ENCODE measurements at regions not wholly inside any gene's neighbourhood (a gene's known extent, or its start where the extent isn't known, plus 50 kb on each side); places are given as distances from the start of the nearest gene placed in this dataset.

DNA sequence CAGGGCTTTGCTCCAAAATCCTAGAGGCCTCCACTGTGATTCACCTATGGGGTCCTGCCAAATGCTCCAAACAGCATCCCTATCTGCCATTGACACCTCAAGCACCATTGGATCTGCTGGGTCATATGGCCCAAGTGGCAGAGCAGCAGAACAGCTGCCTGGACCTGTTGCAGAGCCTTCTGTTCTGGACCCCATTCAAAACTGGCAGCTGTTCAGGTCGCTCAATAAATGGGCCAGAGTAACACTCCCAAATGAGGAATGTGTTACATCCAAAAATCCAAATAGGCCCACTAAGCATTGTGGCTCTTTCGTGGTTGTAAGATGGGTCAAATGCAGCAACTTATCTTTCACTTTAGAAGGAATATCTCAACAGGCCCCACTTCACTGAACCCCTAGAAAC, 783.6 kb downstream of the DCDC2C start:
- no peak for DNase-seq (ENCODE audit: low read depth in 3 of 3)

DNA sequence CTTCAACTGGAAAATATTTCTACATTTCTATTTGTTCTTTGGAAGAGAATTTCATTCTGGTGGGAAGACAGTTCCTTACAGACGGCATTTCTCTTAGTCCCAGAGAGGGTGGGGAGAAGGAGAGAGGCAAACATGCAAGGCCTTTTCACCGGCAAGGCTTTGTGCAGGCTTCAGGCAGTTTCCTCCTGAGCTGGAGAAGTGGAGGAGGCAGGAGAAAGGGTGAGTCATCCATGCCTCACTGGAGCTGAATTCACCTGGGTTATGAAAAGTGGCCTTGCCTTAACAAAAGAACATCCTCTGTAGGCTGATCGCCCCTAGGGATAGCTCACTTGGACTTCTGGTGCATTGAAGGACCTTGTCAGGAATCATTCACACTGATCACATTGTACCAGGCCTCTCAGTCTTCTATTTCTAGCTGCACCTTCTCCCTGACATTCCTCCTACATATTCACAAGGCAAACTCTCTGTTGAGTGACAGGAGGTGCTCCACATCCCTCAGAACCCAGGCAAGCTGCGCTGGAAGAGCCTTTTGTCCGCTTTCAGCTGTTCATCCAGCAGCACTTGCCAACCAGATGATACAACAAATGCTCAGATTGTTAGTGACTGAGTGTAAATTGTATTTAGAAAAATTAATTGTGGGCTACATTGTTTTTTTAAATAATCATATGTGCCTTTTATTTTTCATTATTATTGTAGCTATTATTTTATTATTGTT, 796.1 kb downstream of the DCDC2C start:
- no peak for DNase-seq (ENCODE audit: low read depth in 3 of 3)

DNA sequence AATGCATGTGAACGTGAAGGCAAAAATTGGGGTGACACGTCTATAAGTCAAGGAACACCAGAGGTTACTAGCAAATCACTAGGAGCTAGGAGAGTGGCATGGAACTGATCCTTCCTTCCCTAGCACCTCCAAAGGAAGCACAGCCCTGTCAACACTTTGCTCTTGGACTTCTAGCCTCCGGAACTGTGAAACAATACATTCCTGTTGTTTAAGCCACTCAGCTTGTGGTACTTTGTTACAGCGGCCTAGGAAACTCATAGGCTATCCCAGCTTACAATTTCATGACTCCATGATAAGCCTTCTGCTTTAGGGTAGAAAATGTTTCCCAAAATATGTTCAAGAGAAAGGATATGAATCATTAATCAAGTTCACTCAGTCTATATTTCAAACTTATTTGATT, 798.1 kb downstream of the DCDC2C start:
- DNase-seq (ENCODE audit: low read depth in 3 of 3), result no peak

- DNase-seq (ENCODE audit: low read depth in 3 of 3), result no peak
These were observed 799.0 kb downstream of the DCDC2C start for GRCh38 chr2:4502230-4502843.

- no peak for DNase-seq (ENCODE audit: low read depth in 3 of 3)
These were observed 804.3 kb downstream of the DCDC2C start for GRCh38 chr2:4507661-4508060.

GRCh38 chr2:4515871-4516761, 812.7 kb downstream of the DCDC2C start:
- DNase-seq (ENCODE audit: low read depth in 3 of 3), result no peak

DNA sequence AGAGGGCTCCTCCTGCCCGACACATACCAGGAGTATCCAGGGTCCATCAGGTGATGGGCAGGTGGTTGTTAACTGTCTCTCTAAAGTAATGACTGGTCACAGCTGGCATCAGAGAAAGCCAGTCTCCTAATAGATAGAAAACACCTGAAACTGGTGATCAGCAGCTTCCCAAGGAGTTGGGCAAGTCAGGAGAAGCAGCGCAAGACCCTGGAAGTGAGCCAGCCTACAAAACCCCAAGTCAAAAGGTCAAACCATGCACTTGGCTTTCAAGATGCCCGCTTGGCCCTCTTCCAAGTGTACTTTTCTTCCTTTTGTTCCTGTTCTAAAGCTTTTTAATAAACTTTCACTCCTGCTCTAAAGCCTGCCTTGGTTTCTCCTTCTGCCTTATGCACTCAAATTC, 815.2 kb downstream of the DCDC2C start:
- no peak for DNase-seq (ENCODE audit: low read depth in 3 of 3)

DNA sequence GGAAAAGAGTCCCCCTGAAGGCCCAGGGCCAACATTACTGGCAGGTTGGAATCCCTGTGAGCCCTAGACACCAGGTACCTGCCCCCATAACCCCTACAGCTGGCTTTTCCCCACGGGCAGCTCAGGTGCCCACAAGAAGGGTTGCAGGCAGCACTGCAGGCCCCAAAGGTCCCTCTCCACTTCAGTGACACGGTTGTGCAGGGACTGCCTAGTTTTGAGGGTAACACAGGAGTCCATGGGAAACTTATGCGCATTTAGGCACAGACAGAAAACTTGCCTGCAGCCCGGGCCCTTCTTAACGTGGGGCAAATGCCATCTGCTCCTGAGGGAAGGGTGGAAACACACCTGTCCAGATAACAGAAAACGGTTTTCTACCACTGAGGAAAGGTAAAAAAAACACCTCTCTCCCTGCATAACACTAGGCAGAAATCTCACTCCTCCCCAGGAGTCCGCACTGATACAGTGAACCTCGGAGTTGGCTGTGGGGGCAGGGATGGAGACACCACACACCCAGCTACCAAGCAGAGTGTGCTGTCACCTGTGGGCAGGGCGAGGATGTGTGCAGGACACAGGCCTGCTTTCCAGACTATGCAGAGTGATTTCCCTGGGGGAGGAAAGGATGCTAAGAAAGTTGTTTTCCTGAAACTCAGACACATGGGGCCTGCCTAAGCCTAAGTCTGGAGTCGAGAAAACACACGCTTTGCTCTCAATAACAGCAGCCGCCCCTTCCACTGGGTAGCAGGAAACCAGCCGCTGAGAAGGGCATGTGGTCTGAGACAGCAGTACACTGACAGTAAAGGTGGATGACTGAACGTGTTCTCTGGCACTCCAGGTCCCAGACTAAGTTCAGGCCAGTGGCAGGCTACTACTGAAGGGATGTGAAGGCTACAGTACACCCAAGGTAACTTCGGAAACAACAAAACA, 819.4 kb downstream of the DCDC2C start:
- DNase-seq (ENCODE audit: low read depth in 3 of 3), result no peak

GRCh38 chr2:4527416-4527815, 824.0 kb downstream of the DCDC2C start:
- DNase-seq (ENCODE audit: low read depth in 3 of 3), result no peak

DNA sequence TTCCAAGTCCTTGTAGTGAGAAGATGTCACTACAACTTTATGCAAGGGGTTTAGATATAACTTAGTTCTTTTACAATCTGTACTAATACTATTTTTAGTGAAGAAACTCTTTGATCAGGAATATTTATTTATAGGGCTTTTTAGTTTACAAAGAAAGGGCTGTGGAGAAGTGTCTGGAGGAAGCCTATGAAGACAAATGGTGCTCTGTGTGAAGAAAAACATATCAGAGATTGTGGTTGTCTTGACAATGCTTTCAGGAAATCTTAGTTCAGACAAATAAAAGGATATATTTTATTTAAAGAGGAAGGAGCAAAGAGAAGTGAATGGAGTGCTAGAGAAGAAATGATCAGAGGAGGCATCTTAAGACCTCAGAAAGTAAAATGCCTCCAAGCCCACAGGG, 824.9 kb downstream of the DCDC2C start:
- DNase-seq (ENCODE audit: low read depth in 3 of 3), result no peak

- no peak for DNase-seq (ENCODE audit: low read depth in 3 of 3)
These were observed 825.4 kb downstream of the DCDC2C start for GRCh38 chr2:4528773-4529172.

DNA sequence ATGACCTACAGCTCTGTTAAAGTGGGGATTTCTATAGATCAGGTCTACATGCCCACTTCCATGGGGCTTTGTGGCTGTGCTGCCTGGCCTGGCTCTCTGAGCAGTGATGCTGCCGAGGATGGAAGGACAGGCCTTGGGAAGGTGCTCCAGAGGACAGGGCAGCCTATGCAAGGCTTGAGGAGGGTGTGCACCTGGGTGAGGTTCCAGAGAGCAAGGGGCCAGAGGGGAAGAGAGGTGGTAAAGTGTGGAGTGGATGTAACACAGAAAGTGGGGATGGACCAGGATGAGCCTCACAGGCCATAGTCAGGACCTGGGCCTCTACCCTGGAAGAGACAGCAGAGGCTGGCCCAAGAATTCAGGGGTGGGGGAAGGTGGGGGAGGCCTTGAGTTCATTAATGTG, 826.4 kb downstream of the DCDC2C start:
- no peak for DNase-seq (ENCODE audit: low read depth in 3 of 3)

DNA sequence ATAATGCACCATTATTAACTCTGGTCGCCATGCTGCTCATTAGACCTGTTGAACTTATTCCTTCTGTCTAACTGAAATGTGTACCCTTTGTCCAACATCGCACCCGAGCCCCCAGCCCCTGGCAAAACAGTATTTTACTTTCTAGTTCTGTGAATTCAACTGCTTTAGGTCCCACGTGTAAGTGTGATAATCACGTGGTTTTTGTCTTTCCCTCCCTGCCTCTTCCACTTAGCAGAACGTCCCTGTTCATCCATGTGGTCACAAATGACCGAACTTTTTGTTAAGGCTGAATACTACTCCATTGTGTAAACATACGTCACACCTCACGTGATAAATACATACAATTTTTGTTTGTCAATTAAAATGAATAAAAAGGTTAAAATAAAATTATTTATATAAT, 826.9 kb downstream of the DCDC2C start:
- no peak for DNase-seq (ENCODE audit: low read depth in 3 of 3)

GRCh38 chr2:4533806-4534205, 830.4 kb downstream of the DCDC2C start:
- DNase-seq (ENCODE audit: low read depth in 3 of 3), result no peak

DNA sequence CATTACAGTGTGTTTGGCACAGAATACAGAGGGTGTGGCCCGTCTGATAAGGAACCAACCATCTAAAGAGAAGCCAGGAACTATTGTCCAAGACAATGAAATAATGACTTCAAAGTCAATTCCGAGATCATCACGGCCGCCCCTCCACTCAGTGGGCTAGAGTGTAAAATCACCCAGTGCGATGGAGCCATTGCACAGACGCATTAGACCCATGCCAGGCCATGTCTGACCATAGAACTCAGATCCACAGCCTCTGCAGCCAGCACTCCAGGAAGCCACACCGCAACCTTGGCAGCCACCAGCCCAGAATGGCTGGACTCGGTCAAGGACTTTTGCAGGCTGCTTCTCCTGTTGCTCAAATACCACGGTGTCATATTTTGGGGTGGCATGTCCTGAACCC, 835.7 kb downstream of the DCDC2C start:
- no peak for DNase-seq (ENCODE audit: low read depth in 3 of 3)

GRCh38 chr2:4549666-4550210, 846.4 kb downstream of the DCDC2C start:
- DNase-seq (ENCODE audit: low read depth in 3 of 3), result no peak

GRCh38 chr2:4551691-4552474, 848.5 kb downstream of the DCDC2C start:
- no peak for DNase-seq (ENCODE audit: low read depth in 3 of 3)

DNA sequence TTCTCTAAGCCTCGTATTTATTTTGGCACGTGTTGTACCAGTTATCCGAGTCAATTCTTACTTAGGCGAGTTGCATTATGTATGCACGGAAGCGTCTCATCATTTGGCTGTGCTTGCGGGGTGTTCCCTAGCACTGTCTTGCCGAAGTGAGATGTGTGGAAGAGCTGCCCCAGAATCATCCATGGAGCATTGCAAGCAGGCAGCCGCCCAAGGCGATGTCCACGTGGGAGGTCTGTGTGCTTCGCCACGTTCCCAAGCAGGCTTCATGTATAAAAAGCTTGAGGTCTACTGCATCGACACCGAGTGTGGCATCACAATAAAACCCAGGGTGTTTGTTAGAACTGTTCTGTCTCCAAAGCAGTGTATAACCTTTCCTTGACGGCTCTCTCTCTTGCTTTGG, 849.9 kb downstream of the DCDC2C start:
- no peak for DNase-seq (ENCODE audit: low read depth in 3 of 3)

DNA sequence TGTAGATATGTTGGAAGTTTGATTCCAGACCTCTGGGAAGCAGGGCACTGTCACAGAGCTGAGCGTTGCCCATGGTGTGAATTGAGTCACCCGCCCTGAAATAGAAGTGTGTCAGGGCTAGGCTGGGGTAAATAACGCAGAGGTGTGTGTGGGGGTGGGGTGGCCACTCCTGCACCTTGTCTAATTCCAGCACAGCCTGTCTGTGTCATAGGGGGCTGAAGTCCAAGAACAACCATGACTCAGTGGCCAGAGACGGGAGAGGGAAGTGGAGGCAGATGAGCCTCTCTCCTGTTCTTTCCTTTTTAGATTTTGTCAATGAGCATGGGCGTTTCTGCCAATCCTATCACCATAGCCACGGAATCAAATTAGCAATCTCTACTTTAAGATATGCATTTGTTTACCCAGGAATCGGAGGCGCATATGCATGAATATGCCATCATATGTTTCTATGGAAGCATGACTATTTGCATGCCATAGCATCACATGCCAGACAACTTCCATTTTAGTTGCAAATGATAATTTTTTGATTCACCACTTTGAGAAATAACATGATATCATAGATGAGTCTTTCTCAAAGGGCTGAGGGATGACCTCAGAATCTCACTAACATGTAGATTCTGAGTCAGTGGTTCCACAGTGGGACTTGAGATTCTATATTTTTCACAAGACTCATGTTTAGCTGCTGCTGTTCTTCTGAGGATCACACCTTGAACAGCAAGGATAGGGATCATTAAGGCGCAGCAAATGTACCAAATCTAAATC, 852.9 kb downstream of the DCDC2C start:
- no peak for DNase-seq (ENCODE audit: low read depth in 3 of 3)

DNA sequence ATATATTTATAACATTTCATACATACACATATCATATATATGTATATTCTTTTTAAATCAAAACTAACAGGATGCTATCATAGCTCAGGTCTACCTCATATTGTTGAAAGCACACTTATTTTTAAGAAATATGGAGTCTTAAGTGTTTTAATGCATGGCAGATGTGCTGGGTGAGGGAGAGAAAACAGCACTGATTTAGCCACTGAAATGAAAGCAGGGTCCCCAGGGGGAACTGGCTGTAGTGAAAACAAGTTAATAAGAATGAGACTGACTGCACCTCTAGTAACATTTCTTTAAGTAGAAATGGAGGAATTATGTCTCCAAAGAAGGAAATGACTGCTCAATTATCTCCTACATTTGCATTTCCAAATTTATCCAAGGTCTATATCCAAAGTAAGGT, 857.8 kb downstream of the DCDC2C start:
- no peak for DNase-seq (ENCODE audit: low read depth in 3 of 3)
